CD4-positive, CD25-positive, alpha-beta regulatory T cell (primary cell): ENCODE measurements at regions not wholly inside any gene's neighbourhood (a gene's known extent, or its start where the extent isn't known, plus 50 kb on each side); places are given as distances from the start of the nearest gene placed in this dataset.
"Not testable (repeated sequence)": the region's sequence is repeated elsewhere in the genome, so short reads cannot be mapped to it uniquely, and the experiment has no call there.

Experiments
- ATAC-seq, 2 donors: fragments of 150-1000 bp; cut with Tn5 transposase; one replicate each; pipeline ENCODE4 v1.10.0; 2021; ENCODE audit warnings: low read depth in 2 of 2, moderate number of reproducible peaks in 2 of 2, moderate library complexity in 1 of 2
- DNase-seq, 3 donors: peaks; one replicate each; pipeline versions ENCODE4 v3.0.0 to v3.0.0-alpha.2; 2012 to 2022; ENCODE audit warnings: mixed read lengths in 1 of 3
- H3K27ac ChIP-seq: one replicate; pipeline ENCODE4 v1.7.0; 2013; ENCODE audit warnings: mild to moderate bottlenecking, low read length; ENCODE audit not compliant: insufficient read depth, poor library complexity, severe bottlenecking
- H3K27me3 ChIP-seq: one replicate; pipeline ENCODE4 v1.7.0; 2013; ENCODE audit warnings: low read length; ENCODE audit not compliant: control insufficient read depth, insufficient read depth
- H3K36me3 ChIP-seq: one replicate; pipeline ENCODE4 v1.7.0; 2013; ENCODE audit warnings: mild to moderate bottlenecking, low read length, moderate library complexity; ENCODE audit not compliant: control insufficient read depth, insufficient read depth
- H3K4me1 ChIP-seq: 2 replicates; pipeline ENCODE4 v1.7.0; 2013; ENCODE audit warnings: mild to moderate bottlenecking, low read length; ENCODE audit not compliant: insufficient read depth, control insufficient read depth, poor library complexity, severe bottlenecking
- H3K4me3 ChIP-seq: one replicate; pipeline ENCODE4 v1.7.0; 2013; ENCODE audit warnings: low read depth, mild to moderate bottlenecking, low read length, moderate library complexity
- H3K9me3 ChIP-seq, 2 experiments: 1 replicate in 1 of 2; 2 replicates in 1 of 2; pipeline ENCODE4 v1.7.0; 2013; ENCODE audit warnings: low read length in 2 of 2, mild to moderate bottlenecking in 1 of 2, moderate library complexity in 1 of 2; ENCODE audit not compliant: control insufficient read depth in 2 of 2
- H3K27ac Mint-ChIP-seq, 3 donors: one replicate each; pipeline ENCODE4 v1.8.0; 2020 to 2022; ENCODE audit warnings: mild to moderate bottlenecking in 3 of 3, mixed read lengths in 3 of 3, moderate library complexity in 2 of 3
- H3K27me3 Mint-ChIP-seq: one replicate; pipeline ENCODE4 v1.8.0; 2022; ENCODE audit warnings: mild to moderate bottlenecking, mixed read lengths
- H3K36me3 Mint-ChIP-seq: one replicate; pipeline ENCODE4 v1.8.0; 2020; ENCODE audit warnings: mixed read lengths
- H3K4me1 Mint-ChIP-seq, 4 donors: one replicate each; pipeline ENCODE4 v1.8.0; 2020 to 2022; ENCODE audit warnings: mixed read lengths in 4 of 4, mild to moderate bottlenecking in 1 of 4
- H3K4me3 Mint-ChIP-seq, 4 donors: one replicate each; pipeline ENCODE4 v1.8.0; 2020 to 2022; ENCODE audit warnings: mild to moderate bottlenecking in 4 of 4, mixed read lengths in 4 of 4, moderate library complexity in 3 of 4
- H3K9me3 Mint-ChIP-seq, 7 donors: one replicate each; pipeline ENCODE4 v1.8.0; 2020 to 2022; ENCODE audit warnings: mixed read lengths in 7 of 7, mild to moderate bottlenecking in 3 of 7, moderate library complexity in 2 of 7

- not testable (repeated sequence) for ATAC-seq, H3K4me3 Mint-ChIP-seq, H3K36me3 Mint-ChIP-seq, H3K27me3 ChIP-seq, H3K9me3 ChIP-seq, H3K4me1 Mint-ChIP-seq, H3K27ac Mint-ChIP-seq, H3K27ac ChIP-seq, H3K36me3 ChIP-seq, H3K4me1 ChIP-seq, DNase-seq, H3K4me3 ChIP-seq
- peaks cover 4 to 15% (median 4%) of the 10 kb centered on the region in 7 donors for H3K9me3 Mint-ChIP-seq
- H3K27me3 Mint-ChIP-seq, result peaks cover 16% of the 10 kb centered on the region
Measured at GRCh38 chr1:59206616-59207015, 90.3 kb upstream of the FGGY start.

DNA sequence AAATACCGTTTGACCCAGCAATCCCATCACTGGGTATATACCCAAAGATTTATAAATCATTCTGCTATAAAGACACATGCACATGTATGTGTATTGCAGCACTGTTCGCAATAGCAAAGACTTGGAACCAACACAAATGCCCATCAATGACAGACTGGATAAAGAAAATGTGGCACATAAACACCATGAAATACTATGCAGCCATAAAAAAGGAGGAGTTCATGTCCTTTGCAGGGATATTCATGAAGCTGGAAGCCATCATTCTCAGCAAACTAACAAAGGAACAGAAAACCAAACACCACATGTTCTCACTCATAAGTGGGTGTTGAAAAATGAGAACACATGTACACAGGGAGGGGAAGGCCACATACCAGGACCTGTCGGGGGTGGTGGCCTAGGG is 86.5 kb upstream of the FGGY start:
- not testable (repeated sequence) for H3K27ac Mint-ChIP-seq, H3K4me3 Mint-ChIP-seq, H3K27me3 Mint-ChIP-seq

DNA sequence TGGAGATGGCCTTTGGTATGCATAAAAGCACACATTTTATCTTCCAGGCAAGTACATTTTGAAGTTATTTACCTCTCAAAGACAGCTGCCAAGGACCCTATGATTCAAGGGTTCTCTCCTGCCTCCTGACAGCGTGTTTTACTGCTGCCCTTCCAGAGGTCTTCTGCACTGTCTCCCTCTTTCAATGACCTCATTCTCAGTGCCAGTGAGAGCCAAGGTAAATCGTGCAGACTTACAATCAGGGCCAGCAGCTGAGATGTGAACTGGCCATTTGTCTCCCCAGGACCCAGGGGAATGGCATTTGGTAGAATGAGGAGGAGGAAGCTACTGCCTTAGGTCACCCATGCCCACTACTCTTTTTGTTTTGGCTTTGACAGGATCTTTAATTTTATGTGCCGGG is 84.2 kb upstream of the FGGY start:
- Histone ChIP-seq H3K4me3 (no peak overlapping the region), H3K36me3 (no peaks in the 10 kb centered on the region), H3K27ac (no peak overlapping the region), H3K27me3 (no peaks in the 10 kb centered on the region), H3K9me3 (no peaks in the 10 kb centered on the region), H3K4me1 (no peaks in the 10 kb centered on the region)
- Mint-ChIP-seq H3K36me3 (peaks cover 3% of the 10 kb centered on the region), H3K27me3 (no peaks in the 10 kb centered on the region), H3K9me3 (peaks cover 0 to 11% (median 2%) of the 10 kb centered on the region in 7 donors), H3K4me3 (no peak overlapping the region), H3K4me1 (no peaks in the 10 kb centered on the region), H3K27ac (no peak overlapping the region)
- no peak for DNase-seq
- no peak for ATAC-seq

More for the DNA sequence above, 86.5 kb upstream of the FGGY start:
- not testable (repeated sequence) for H3K4me1 Mint-ChIP-seq, H3K36me3 ChIP-seq, H3K9me3 ChIP-seq, ATAC-seq, H3K4me1 ChIP-seq, H3K27me3 ChIP-seq, H3K36me3 Mint-ChIP-seq, H3K4me3 ChIP-seq, DNase-seq, H3K27ac ChIP-seq
- peaks cover 0 to 11% (median 3%) of the 10 kb centered on the region in 7 donors for H3K9me3 Mint-ChIP-seq

GRCh38 chr1:59214248-59215208 is 82.4 kb upstream of the FGGY start:
- H3K36me3 ChIP-seq, result no peaks in the 10 kb centered on the region
- no peaks in the 10 kb centered on the region for H3K4me1 Mint-ChIP-seq
- no peak overlapping the region for H3K4me3 ChIP-seq
- no peaks in the 10 kb centered on the region for H3K27me3 ChIP-seq
- H3K36me3 Mint-ChIP-seq, result peaks cover 1% of the 10 kb centered on the region
- DNase-seq (no peak), ATAC-seq (no peak)
- no peaks in the 10 kb centered on the region for H3K27me3 Mint-ChIP-seq
- no peak overlapping the region for H3K27ac ChIP-seq
- no peak overlapping the region for H3K4me3 Mint-ChIP-seq
- no peaks in the 10 kb centered on the region for H3K4me1 ChIP-seq
- no peaks in the 10 kb centered on the region for H3K9me3 ChIP-seq
- no peak overlapping the region for H3K27ac Mint-ChIP-seq
- peaks cover 0 to 5% (median 1%) of the 10 kb centered on the region in 7 donors for H3K9me3 Mint-ChIP-seq

DNA sequence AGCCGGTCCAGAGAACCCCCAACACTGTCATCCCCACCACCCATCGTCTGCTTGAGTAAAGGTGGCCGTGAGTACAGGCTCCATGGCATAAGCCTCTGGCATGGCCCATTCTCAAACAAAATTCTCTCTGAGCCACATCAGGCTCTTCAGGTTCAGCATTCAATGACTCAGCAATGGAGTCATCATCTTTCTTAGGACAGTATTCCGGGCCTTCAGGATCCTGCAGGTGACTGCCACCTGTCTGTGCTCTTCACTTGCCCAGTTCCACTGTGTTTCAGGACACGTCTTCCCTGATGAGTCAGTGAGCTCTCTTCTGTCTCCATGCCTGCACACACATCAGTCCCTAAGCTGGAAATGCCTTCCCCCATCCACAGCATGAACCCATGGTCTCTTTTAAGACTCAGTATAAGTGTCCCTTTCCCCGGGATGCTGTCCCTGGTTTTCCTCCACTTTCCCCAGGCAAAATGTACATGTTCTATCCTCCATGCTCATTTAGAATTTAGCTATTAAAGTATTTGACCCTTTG is 81.1 kb upstream of the FGGY start:
- Histone ChIP-seq H3K36me3 (no peaks in the 10 kb centered on the region), H3K27me3 (no peaks in the 10 kb centered on the region), H3K4me1 (no peaks in the 10 kb centered on the region), H3K27ac (no peak overlapping the region), H3K9me3 (no peaks in the 10 kb centered on the region), H3K4me3 (no peak overlapping the region)
- Mint-ChIP-seq H3K27ac (no peak overlapping the region), H3K36me3 (no peaks in the 10 kb centered on the region), H3K27me3 (no peaks in the 10 kb centered on the region), H3K4me1 (no peaks in the 10 kb centered on the region), H3K9me3 (peaks cover 0 to 5% (median 0%) of the 10 kb centered on the region in 7 donors), H3K4me3 (no peak overlapping the region)
- DNase-seq (no peak), ATAC-seq (no peak)

DNA sequence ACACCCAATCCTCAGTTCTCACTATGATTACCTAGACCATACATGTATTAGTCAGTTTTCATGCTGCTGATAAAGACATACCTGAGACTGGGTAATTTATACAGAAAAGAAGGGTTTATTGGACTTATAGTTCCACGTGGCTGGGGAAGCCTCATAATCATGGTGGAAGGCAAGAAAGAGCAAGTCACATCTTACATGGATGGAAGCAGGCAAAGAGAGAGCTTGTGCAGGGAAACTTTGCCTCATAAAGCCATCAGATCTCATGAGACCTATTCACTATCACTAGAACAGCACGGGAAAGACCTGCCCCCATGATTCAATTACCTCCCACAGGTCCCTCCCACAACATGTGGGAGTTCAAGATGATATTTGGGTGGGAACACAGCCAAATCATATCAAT is 79.5 kb upstream of the FGGY start:
- H3K27ac Mint-ChIP-seq, H3K4me1 ChIP-seq, H3K27ac ChIP-seq, H3K4me3 Mint-ChIP-seq, ATAC-seq, H3K9me3 ChIP-seq, H3K4me3 ChIP-seq, H3K36me3 ChIP-seq, H3K27me3 Mint-ChIP-seq, H3K4me1 Mint-ChIP-seq, H3K9me3 Mint-ChIP-seq, H3K27me3 ChIP-seq, H3K36me3 Mint-ChIP-seq, DNase-seq: not testable (repeated sequence)

DNA sequence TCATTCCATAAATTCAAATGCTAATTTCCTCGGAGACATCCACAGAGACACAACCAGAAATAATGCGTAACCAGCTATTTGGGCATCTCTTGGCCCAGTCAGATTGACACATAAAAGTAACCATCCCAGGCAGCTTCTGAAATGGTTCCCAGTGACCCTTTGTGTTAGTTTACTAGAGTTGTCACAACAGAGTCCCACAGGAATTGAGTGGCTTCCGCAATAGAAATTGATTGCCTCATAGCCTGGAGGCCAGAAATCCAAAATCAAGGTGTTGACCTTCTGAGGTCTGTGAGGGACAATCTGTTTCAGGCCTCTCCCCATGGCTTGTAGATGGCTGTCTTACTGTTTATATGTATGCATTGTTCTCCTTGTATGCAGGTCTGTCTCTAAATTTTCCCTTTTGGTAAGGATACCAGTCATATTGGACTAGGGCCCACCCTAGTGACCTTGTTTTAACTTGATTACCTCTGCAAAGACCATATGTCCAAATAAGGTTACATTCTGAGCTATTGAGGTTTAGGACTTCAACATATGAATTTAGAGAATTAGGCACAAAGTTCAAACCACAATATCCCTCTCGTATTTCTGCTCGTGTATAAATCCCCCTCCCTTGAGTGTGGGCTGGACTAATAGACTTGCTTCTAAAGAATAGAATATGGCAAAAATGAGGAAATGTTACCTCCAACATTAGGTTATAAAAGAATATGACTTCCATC is 78.2 kb upstream of the FGGY start:
- no peaks in the 10 kb centered on the region for H3K36me3 ChIP-seq
- H3K4me1 ChIP-seq, result no peaks in the 10 kb centered on the region
- H3K36me3 Mint-ChIP-seq, result no peaks in the 10 kb centered on the region
- H3K9me3 ChIP-seq, result no peaks in the 10 kb centered on the region
- no peak overlapping the region for H3K4me3 Mint-ChIP-seq
- no peak overlapping the region for H3K27ac ChIP-seq
- H3K4me3 ChIP-seq, result no peak overlapping the region
- ATAC-seq (no peak), DNase-seq (no peak)
- H3K27me3 Mint-ChIP-seq, result no peaks in the 10 kb centered on the region
- no peak overlapping the region for H3K27ac Mint-ChIP-seq
- no peaks in the 10 kb centered on the region for H3K4me1 Mint-ChIP-seq
- peaks cover 0 to 5% (median 0%) of the 10 kb centered on the region in 7 donors for H3K9me3 Mint-ChIP-seq
- no peaks in the 10 kb centered on the region for H3K27me3 ChIP-seq
